ENCODE measurements at regions not wholly inside any gene's neighbourhood (a gene's known extent, or its start where the extent isn't known, plus 50 kb on each side); places are given as distances from the start of the nearest gene placed in this dataset.

GRCh38 chr9:79778581-79778980 is 206.8 kb downstream of the TLE4 start:
- Histone ChIP-seq H4K20me1 (ENCODE audit: insufficient read depth) (no peaks in the 10 kb centered on the region), H2AFZ (no peak overlapping the region), H3K4me1 (replicated peaks; ENCODE audit: insufficient read depth) (no peaks in the 10 kb centered on the region), H3K9me3 (ENCODE audit: insufficient read depth, low read depth) (no peaks in the 10 kb centered on the region), H3K9me2 (ENCODE audit: insufficient read depth) (no peaks in the 10 kb centered on the region; the same call in 1 of the 2 replicates), H3K36me3 (ENCODE audit: low read depth) (no peaks in the 10 kb centered on the region), H3K27me3 (ENCODE audit: insufficient read depth, low read depth) (no peaks in the 10 kb centered on the region), H3K79me2 (ENCODE audit: low read depth) (no peaks in the 10 kb centered on the region), H3K4me2 (no peak overlapping the region), H3F3A (ENCODE audit: insufficient read depth, low read depth) (no peaks in the 10 kb centered on the region), H3K4me3 (no peak overlapping the region), H3K27ac (no peak overlapping the region)
- ChIA-PET CTCF (no interaction called here), POLR2A (ENCODE audit: unreplicated experiment) (no interaction called here)
- intact Hi-C loops (cut with micrococcal nuclease; ENCODE audit: unreplicated experiment) = no loop called here
- no TSS peak for BruUV-seq (replicated peaks)
- TF ChIP-seq EZH2 (IDR thresholded peaks at IDR 0.05; ENCODE audit: low read depth) = no peak
- TF ChIP-seq CTCF (conservative IDR thresholded peaks at IDR 0.05) = no peak
- no peak for DNase-seq

GRCh38 chr9:79776581-79776980 is 204.8 kb downstream of the TLE4 start:
- ChIA-PET POLR2A (ENCODE audit: unreplicated experiment) (no interaction called here), CTCF (no interaction called here)

More at GRCh38 chr9:79776581-79776980, 204.8 kb downstream of the TLE4 start:
- H3K4me2 ChIP-seq = no peak overlapping the region
- TF ChIP-seq EZH2 (IDR thresholded peaks at IDR 0.05; ENCODE audit: low read depth) (no peak), CTCF (conservative IDR thresholded peaks at IDR 0.05) (no peak)
- H3K27ac ChIP-seq = no peak overlapping the region
- no peaks in the 10 kb centered on the region for H3K27me3 ChIP-seq (ENCODE audit: insufficient read depth, low read depth)
- BruUV-seq (replicated peaks) = no TSS peak
- H3K36me3 ChIP-seq (ENCODE audit: low read depth) = no peaks in the 10 kb centered on the region
- no peak overlapping the region for H3K4me3 ChIP-seq
- no peaks in the 10 kb centered on the region for H4K20me1 ChIP-seq (ENCODE audit: insufficient read depth)
- no peaks in the 10 kb centered on the region for H3K79me2 ChIP-seq (ENCODE audit: low read depth)
- no peaks in the 10 kb centered on the region for H3K9me3 ChIP-seq (ENCODE audit: insufficient read depth, low read depth)
- DNase-seq = peak in 1 of 2 experiments; percentile 54
- intact Hi-C loops (cut with micrococcal nuclease; ENCODE audit: unreplicated experiment) = no loop called here
- H3K4me1 ChIP-seq (replicated peaks; ENCODE audit: insufficient read depth) = no peaks in the 10 kb centered on the region
- H2AFZ ChIP-seq = no peak overlapping the region
- no peaks in the 10 kb centered on the region for H3F3A ChIP-seq (ENCODE audit: insufficient read depth, low read depth)
- peaks cover 3% of the 10 kb centered on the region; the same call in 1 of the 2 replicates for H3K9me2 ChIP-seq (ENCODE audit: insufficient read depth)
